Activated naive CD4-positive, alpha-beta T cell treated with anti-CD3 and anti-CD28 coated beads, Interleukin-2, amount 50 U/mL, for 72 hours (primary cell): ENCODE measurements at regions not wholly inside any gene's neighbourhood (a gene's known extent, or its start where the extent isn't known, plus 50 kb on each side); places are given as distances from the start of the nearest gene placed in this dataset.

Experiments
- ATAC-seq, 2 donors: fragments of 150-1000 bp; cut with Tn5 transposase; 2 replicates each; pipeline ENCODE4 v1.10.0; 2021; ENCODE audit warnings: mild to moderate bottlenecking in 2 of 2, moderate library complexity in 2 of 2
- DNase-seq, 2 donors: peaks; one replicate each; pipeline ENCODE4 v3.0.0; 2021 to 2022; ENCODE audit warnings: low spot score in 2 of 2
- H3K27ac Mint-ChIP-seq, 2 donors: one replicate each; pipeline ENCODE4 v1.8.0; 2022; ENCODE audit warnings: mild to moderate bottlenecking in 2 of 2, mixed read lengths in 2 of 2
- H3K36me3 Mint-ChIP-seq, 2 donors: one replicate each; pipeline ENCODE4 v1.8.0; 2022; ENCODE audit warnings: mixed read lengths in 2 of 2
- H3K9me3 Mint-ChIP-seq, 2 donors: one replicate each; pipeline ENCODE4 v1.8.0; 2022; ENCODE audit warnings: mixed read lengths in 2 of 2

GRCh38 chr5:166004006-166004405, 2287.4 kb upstream of the WWC1 start:
- H3K27ac Mint-ChIP-seq, result no peak overlapping the region
- no peaks in the 10 kb centered on the region for H3K36me3 Mint-ChIP-seq
- DNase-seq, result no peak

GRCh38 chr5:166013415-166013814, 2278.0 kb upstream of the WWC1 start:
- DNase-seq (no peak), ATAC-seq (no peak)
- Mint-ChIP-seq H3K36me3 (no peaks in the 10 kb centered on the region), H3K27ac (no peak overlapping the region), H3K9me3 (peaks cover 15 to 16% of the 10 kb centered on the region in 2 donors)

More at GRCh38 chr5:166004006-166004405, 2287.4 kb upstream of the WWC1 start:
- no peak for ATAC-seq
- H3K9me3 Mint-ChIP-seq, result peaks cover 5 to 8% of the 10 kb centered on the region in 2 donors

- Mint-ChIP-seq H3K36me3 (no peaks in the 10 kb centered on the region), H3K9me3 (peaks cover 16 to 18% of the 10 kb centered on the region in 2 donors), H3K27ac (no peak overlapping the region)
- no peak for DNase-seq
- ATAC-seq, result no peak
These were observed 2277.2 kb upstream of the WWC1 start for GRCh38 chr5:166014256-166014655.

GRCh38 chr5:166018716-166019115, 2272.7 kb upstream of the WWC1 start:
- Mint-ChIP-seq H3K9me3 (peaks cover 20 to 21% of the 10 kb centered on the region in 2 donors), H3K27ac (no peak overlapping the region)

GRCh38 chr5:166022065-166022464, 2269.4 kb upstream of the WWC1 start:
- ATAC-seq (no peak), DNase-seq (no peak)
- H3K27ac Mint-ChIP-seq, result no peak overlapping the region
- H3K9me3 Mint-ChIP-seq, result peaks cover 14 to 19% of the 10 kb centered on the region in 2 donors
- no peaks in the 10 kb centered on the region for H3K36me3 Mint-ChIP-seq

More at GRCh38 chr5:166018716-166019115, 2272.7 kb upstream of the WWC1 start:
- ATAC-seq (no peak), DNase-seq (no peak)
- no peaks in the 10 kb centered on the region for H3K36me3 Mint-ChIP-seq

GRCh38 chr5:166024970-166025369, 2266.5 kb upstream of the WWC1 start:
- Mint-ChIP-seq H3K9me3 (peaks cover 19 to 22% of the 10 kb centered on the region in 2 donors), H3K27ac (no peak overlapping the region), H3K36me3 (no peaks in the 10 kb centered on the region)
- ATAC-seq (no peak), DNase-seq (no peak)

GRCh38 chr5:166027582-166027981, 2263.9 kb upstream of the WWC1 start:
- ATAC-seq, result no peak
- H3K27ac Mint-ChIP-seq, result no peak overlapping the region
- H3K9me3 Mint-ChIP-seq, result peaks cover 17 to 20% of the 10 kb centered on the region in 2 donors
- no peaks in the 10 kb centered on the region for H3K36me3 Mint-ChIP-seq
- no peak for DNase-seq

GRCh38 chr5:166031926-166032325, 2259.5 kb upstream of the WWC1 start:
- ATAC-seq (no peak), DNase-seq (no peak)
- Mint-ChIP-seq H3K9me3 (peaks cover 12 to 18% of the 10 kb centered on the region in 2 donors), H3K27ac (no peak overlapping the region), H3K36me3 (no peaks in the 10 kb centered on the region)

- Mint-ChIP-seq H3K27ac (no peak overlapping the region), H3K9me3 (peaks cover 15 to 22% of the 10 kb centered on the region in 2 donors), H3K36me3 (no peaks in the 10 kb centered on the region)
- ATAC-seq, result no peak
- DNase-seq, result no peak
These were observed 2258.8 kb upstream of the WWC1 start for GRCh38 chr5:166032601-166033000.

GRCh38 chr5:166045961-166046360, 2245.5 kb upstream of the WWC1 start:
- ATAC-seq (no peak), DNase-seq (no peak)
- peaks cover 10 to 12% of the 10 kb centered on the region in 2 donors for H3K9me3 Mint-ChIP-seq
- H3K27ac Mint-ChIP-seq, result no peak overlapping the region
- no peaks in the 10 kb centered on the region for H3K36me3 Mint-ChIP-seq

GRCh38 chr5:166046956-166047355, 2244.5 kb upstream of the WWC1 start:
- DNase-seq, result no peak
- H3K36me3 Mint-ChIP-seq, result no peaks in the 10 kb centered on the region

GRCh38 chr5:166050531-166050930, 2240.9 kb upstream of the WWC1 start:
- Mint-ChIP-seq H3K36me3 (no peaks in the 10 kb centered on the region), H3K27ac (no peak overlapping the region), H3K9me3 (peaks cover 3 to 10% of the 10 kb centered on the region in 2 donors)
- DNase-seq (no peak), ATAC-seq (no peak)

More at GRCh38 chr5:166046956-166047355, 2244.5 kb upstream of the WWC1 start:
- no peak for ATAC-seq
- Mint-ChIP-seq H3K27ac (no peak overlapping the region), H3K9me3 (peaks cover 5 to 10% of the 10 kb centered on the region in 2 donors)

GRCh38 chr5:166058660-166059059, 2232.8 kb upstream of the WWC1 start:
- DNase-seq, result no peak
- Mint-ChIP-seq H3K9me3 (peaks cover 8 to 10% of the 10 kb centered on the region in 2 donors), H3K27ac (no peak overlapping the region), H3K36me3 (no peaks in the 10 kb centered on the region)
- no peak for ATAC-seq

GRCh38 chr5:166062094-166062493, 2229.4 kb upstream of the WWC1 start:
- Mint-ChIP-seq H3K27ac (no peak overlapping the region), H3K9me3 (peaks cover 5 to 12% of the 10 kb centered on the region in 2 donors), H3K36me3 (no peaks in the 10 kb centered on the region)
- ATAC-seq (no peak), DNase-seq (no peak)

- H3K36me3 Mint-ChIP-seq, result no peaks in the 10 kb centered on the region
- peaks cover 5 to 12% of the 10 kb centered on the region in 2 donors for H3K9me3 Mint-ChIP-seq
- H3K27ac Mint-ChIP-seq, result no peak overlapping the region
- DNase-seq (no peak), ATAC-seq (no peak)
These were observed 2228.7 kb upstream of the WWC1 start for GRCh38 chr5:166062719-166063118.

- H3K27ac Mint-ChIP-seq, result no peak overlapping the region
- ATAC-seq (no peak), DNase-seq (no peak)
- H3K36me3 Mint-ChIP-seq, result no peaks in the 10 kb centered on the region
- peaks cover 5 to 12% of the 10 kb centered on the region in 2 donors for H3K9me3 Mint-ChIP-seq
These were observed 2228.2 kb upstream of the WWC1 start for GRCh38 chr5:166063261-166063660.

- Mint-ChIP-seq H3K27ac (no peak overlapping the region), H3K9me3 (peaks cover 14 to 20% of the 10 kb centered on the region in 2 donors), H3K36me3 (peaks cover 0 to 9% of the 10 kb centered on the region in 2 donors)
- ATAC-seq, result no peak
- no peak for DNase-seq
These were observed 2222.7 kb upstream of the WWC1 start for GRCh38 chr5:166068547-166069335.
